ENCODE measurements at regions not wholly inside any gene's neighbourhood (a gene's known extent, or its start where the extent isn't known, plus 50 kb on each side); places are given as distances from the start of the nearest gene placed in this dataset.

DNA sequence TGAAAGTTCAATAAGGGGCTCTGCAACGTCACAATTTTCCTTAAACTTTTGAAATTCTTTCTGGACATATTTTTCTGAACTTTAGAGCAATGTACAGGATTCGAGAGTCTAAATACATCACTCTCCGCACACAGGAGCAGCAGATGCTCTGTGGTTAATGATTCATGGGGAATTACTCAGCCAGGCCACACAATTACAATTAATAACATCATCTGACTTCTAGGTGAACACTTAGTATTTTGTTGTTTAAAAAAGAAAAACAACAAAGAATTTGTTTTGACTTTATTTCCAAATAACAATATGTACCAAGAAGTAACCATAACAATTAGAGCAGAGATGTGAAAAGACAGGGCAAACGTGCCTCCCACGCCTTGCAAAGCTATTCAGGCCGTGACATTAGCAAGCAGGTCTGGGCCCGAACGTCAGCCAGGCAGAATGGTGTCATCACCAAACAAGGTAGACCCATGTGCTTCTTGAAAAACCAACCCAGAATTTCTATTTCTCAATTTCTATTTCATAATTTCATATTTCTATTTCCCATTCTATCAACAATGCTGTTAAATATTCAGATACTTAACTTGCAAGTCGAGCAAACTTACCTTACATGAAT is 236.3 kb downstream of the COL4A1 start:
- TF ChIP-seq, protein P1, sequence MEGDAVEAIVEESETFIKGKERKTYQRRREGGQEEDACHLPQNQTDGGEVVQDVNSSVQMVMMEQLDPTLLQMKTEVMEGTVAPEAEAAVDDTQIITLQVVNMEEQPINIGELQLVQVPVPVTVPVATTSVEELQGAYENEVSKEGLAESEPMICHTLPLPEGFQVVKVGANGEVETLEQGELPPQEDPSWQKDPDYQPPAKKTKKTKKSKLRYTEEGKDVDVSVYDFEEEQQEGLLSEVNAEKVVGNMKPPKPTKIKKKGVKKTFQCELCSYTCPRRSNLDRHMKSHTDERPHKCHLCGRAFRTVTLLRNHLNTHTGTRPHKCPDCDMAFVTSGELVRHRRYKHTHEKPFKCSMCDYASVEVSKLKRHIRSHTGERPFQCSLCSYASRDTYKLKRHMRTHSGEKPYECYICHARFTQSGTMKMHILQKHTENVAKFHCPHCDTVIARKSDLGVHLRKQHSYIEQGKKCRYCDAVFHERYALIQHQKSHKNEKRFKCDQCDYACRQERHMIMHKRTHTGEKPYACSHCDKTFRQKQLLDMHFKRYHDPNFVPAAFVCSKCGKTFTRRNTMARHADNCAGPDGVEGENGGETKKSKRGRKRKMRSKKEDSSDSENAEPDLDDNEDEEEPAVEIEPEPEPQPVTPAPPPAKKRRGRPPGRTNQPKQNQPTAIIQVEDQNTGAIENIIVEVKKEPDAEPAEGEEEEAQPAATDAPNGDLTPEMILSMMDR (IDR thresholded peaks at IDR 0.05) = no peak
- no peak for TF ChIP-seq POLR2A (IDR thresholded peaks at IDR 0.05)

Data from esophagus squamous epithelium (tissue), 4 donors.